GM12891 (cell line): ENCODE measurements at regions not wholly inside any gene's neighbourhood (a gene's known extent, or its start where the extent isn't known, plus 50 kb on each side); places are given as distances from the start of the nearest gene placed in this dataset.

Source experiments
- PAX5 ChIP-seq: IDR thresholded peaks from 2 replicates; pipeline ENCODE4 v1.6.1; 2011; ENCODE audit warnings: low read length, moderate library complexity, mild to moderate bottlenecking; ENCODE audit not compliant: insufficient read depth, severe bottlenecking
- POLR2A ChIP-seq: IDR thresholded peaks from 2 replicates; pipeline ENCODE4 v1.6.1; 2011; ENCODE audit warnings: low read depth, low read length, control low read depth
- POLR2AphosphoS5 ChIP-seq: IDR thresholded peaks from 2 replicates; pipeline ENCODE4 v1.6.1; 2011; ENCODE audit warnings: low read depth, low read length, control low read depth
- POU2F2 ChIP-seq: IDR thresholded peaks from 2 replicates; pipeline ENCODE4 v1.6.1; 2011; ENCODE audit warnings: low read depth, mild to moderate bottlenecking, control low read depth, low read length, moderate library complexity
- SPI1 ChIP-seq: IDR thresholded peaks from 2 replicates; pipeline ENCODE4 v1.6.1; 2011; ENCODE audit warnings: low read depth, low read length, control low read depth
- TAF1 ChIP-seq: IDR thresholded peaks from 2 replicates; pipeline ENCODE4 v1.6.1; 2011; ENCODE audit warnings: low read depth, low read length, control low read depth

- no peak for TF ChIP-seq POLR2AphosphoS5
- TF ChIP-seq POLR2A: no peak
- no peak for TF ChIP-seq POU2F2
- TF ChIP-seq TAF1: no peak
- TF ChIP-seq PAX5: no peak
- no peak for TF ChIP-seq SPI1
Measured at GRCh38 chr2:145100301-145100700, 580.4 kb upstream of the ZEB2 start.
